ENCODE measurements at regions not wholly inside any gene's neighbourhood (a gene's known extent, or its start where the extent isn't known, plus 50 kb on each side); places are given as distances from the start of the nearest gene placed in this dataset.

DNA sequence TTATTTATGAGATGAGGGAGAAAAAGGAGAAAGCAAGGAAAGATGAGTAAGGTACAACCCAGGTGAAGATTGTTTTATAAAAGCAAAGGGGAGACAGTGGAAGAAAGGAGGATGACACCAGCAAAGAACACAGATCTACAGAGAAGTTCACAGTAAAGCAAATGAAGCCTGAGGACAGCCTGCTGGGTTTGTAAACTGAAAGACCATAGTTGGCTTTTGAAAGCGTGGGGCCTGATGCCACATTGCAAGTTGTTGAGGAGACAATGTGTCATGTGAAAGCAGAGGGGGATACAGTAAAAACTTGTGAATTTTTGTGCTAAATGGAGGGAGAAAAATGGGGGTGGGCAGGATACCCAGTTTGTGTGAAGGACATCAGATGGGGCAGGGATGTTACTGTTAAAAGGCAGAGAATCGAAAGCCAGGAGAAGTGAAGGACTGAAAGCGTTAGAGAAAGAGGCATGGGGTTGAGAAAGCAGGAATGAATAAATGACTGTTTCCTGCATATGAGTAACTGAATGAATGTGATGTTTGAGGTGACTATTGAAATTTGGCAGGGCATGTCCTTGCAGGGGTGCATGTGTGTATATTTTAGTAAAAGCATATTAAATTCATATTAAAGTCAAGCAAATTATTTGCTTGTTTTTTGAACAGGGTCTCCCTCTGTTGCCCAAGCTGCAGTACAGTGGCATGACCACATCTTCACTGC is 69.6 kb downstream of the SPRY1 start:
- TF ChIP-seq POLR2AphosphoS5 (IDR thresholded peaks at IDR 0.05) (no peak), POLR2A (IDR thresholded peaks at IDR 0.05) (no peak)
